Mammary epithelial cell (primary cell): ENCODE measurements at regions not wholly inside any gene's neighbourhood (a gene's known extent, or its start where the extent isn't known, plus 50 kb on each side); places are given as distances from the start of the nearest gene placed in this dataset.

Experiments used
- EZH2 ChIP-seq: IDR thresholded peaks from 2 replicates; pipeline ENCODE4 v1.6.1; 2012; ENCODE audit warnings: low read length, inconsistent platforms, borderline replicate concordance
- TF ChIP-seq, protein P1 (sequence below), 2 donors: IDR thresholded peaks in 1 of 2; conservative IDR thresholded peaks in 1 of 2; 2 replicates each; pipeline ENCODE4 v1.5.1; 2011 to 2012; ENCODE audit warnings: inconsistent platforms in 2 of 2, low read length in 2 of 2, mild to moderate bottlenecking in 2 of 2, control low read depth in 1 of 2, low read depth in 1 of 2; ENCODE audit not compliant: insufficient read depth in 1 of 2; ENCODE audit errors: extremely low read depth in 1 of 2

DNA sequence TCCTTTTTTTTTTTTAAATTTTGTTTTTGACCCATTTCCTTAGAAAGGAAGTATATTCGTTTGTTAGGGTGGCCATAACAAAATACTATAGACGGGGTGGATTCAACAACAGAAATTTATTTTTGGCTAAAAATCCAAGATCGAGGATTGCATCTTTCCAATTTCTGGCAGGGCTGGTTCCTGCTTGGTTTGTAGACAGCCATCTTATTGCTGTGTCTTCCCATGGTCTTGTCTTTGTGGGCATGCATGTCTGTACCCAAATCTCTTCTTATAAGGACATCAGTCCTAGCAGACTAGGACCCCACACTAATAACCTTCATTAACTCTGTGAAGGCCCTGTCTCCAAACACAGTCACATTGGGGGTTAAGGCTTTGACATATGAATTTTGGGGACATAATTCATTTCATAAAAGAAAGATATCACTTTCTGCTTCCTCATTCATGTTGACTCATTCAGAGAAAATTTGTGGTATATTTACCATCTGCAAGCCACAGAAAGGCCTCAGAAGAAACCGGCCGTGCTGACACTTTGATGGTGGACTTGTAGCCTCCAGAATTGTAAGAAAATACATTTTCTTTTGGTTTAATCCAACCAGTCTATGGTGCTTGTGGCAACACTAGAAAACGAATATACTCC is 262.1 kb downstream of the LPIN1 start:
- TF ChIP-seq, protein P1, sequence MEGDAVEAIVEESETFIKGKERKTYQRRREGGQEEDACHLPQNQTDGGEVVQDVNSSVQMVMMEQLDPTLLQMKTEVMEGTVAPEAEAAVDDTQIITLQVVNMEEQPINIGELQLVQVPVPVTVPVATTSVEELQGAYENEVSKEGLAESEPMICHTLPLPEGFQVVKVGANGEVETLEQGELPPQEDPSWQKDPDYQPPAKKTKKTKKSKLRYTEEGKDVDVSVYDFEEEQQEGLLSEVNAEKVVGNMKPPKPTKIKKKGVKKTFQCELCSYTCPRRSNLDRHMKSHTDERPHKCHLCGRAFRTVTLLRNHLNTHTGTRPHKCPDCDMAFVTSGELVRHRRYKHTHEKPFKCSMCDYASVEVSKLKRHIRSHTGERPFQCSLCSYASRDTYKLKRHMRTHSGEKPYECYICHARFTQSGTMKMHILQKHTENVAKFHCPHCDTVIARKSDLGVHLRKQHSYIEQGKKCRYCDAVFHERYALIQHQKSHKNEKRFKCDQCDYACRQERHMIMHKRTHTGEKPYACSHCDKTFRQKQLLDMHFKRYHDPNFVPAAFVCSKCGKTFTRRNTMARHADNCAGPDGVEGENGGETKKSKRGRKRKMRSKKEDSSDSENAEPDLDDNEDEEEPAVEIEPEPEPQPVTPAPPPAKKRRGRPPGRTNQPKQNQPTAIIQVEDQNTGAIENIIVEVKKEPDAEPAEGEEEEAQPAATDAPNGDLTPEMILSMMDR (conservative IDR thresholded peaks at IDR 0.05 in 1 of 2, IDR thresholded peaks at IDR 0.05 in 1 of 2; ENCODE audit: extremely low read depth in 1 of 2, insufficient read depth in 1 of 2, low read depth in 1 of 2, low read length in 2 of 2): no peak
- no peak for TF ChIP-seq EZH2
